ENCODE measurements at regions not wholly inside any gene's neighbourhood (a gene's known extent, or its start where the extent isn't known, plus 50 kb on each side); places are given as distances from the start of the nearest gene placed in this dataset.

DNA sequence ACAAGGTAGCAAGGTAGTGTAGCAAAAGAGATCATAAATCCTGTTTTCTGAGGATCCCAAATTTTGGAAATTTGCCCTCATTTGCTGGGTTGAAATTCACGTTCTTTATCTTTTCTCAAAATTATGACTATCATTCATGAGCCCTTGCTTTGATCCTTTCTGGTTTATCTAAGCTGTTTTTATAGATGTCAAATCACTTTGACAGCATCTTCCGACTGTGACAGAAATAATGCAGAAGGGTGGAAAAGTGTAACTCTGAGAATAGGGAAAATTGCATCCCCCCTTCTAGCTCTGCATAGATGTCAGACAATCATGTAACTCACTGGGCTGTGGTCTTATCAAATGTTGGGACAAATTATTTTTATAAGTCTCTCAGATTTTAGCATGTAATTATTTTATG, 550.1 kb downstream of the OMA1 start:
- peaks cover 12% of the 10 kb centered on the region for H3K27me3 Mint-ChIP-seq (ENCODE audit: low read depth, unreplicated experiment)
- no peak for FAIRE-seq
- no peak overlapping the region for H3K27ac Mint-ChIP-seq (ENCODE audit: unreplicated experiment)
- no peak overlapping the region for H3K9ac ChIP-seq (ENCODE audit: low read length)
- H3K36me3 ChIP-seq (ENCODE audit: insufficient read depth, low read length) = no peaks in the 10 kb centered on the region
- no peak overlapping the region for H3K27ac ChIP-seq (ENCODE audit: low read depth, low read length)
- H2AFZ ChIP-seq (ENCODE audit: low read depth, low read length) = no peak overlapping the region
- no peaks in the 10 kb centered on the region for H4K20me1 ChIP-seq (ENCODE audit: insufficient read depth, low read length)
- no peaks in the 10 kb centered on the region for H3K36me3 Mint-ChIP-seq (ENCODE audit: low read depth, unreplicated experiment)
- H3K9me3 ChIP-seq (ENCODE audit: insufficient read depth, low read depth, low read length) = no peaks in the 10 kb centered on the region
- DNase-seq (ENCODE audit: low read depth) = no peak
- TF ChIP-seq EZH2 (IDR thresholded peaks at IDR 0.05; ENCODE audit: insufficient read depth, low read length) = no peak
- TF ChIP-seq, protein P1, sequence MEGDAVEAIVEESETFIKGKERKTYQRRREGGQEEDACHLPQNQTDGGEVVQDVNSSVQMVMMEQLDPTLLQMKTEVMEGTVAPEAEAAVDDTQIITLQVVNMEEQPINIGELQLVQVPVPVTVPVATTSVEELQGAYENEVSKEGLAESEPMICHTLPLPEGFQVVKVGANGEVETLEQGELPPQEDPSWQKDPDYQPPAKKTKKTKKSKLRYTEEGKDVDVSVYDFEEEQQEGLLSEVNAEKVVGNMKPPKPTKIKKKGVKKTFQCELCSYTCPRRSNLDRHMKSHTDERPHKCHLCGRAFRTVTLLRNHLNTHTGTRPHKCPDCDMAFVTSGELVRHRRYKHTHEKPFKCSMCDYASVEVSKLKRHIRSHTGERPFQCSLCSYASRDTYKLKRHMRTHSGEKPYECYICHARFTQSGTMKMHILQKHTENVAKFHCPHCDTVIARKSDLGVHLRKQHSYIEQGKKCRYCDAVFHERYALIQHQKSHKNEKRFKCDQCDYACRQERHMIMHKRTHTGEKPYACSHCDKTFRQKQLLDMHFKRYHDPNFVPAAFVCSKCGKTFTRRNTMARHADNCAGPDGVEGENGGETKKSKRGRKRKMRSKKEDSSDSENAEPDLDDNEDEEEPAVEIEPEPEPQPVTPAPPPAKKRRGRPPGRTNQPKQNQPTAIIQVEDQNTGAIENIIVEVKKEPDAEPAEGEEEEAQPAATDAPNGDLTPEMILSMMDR (IDR thresholded peaks at IDR 0.05; ENCODE audit: insufficient read depth, low read depth, low read length) = no peak
- H3K9me3 Mint-ChIP-seq (ENCODE audit: unreplicated experiment) = peaks cover 2% of the 10 kb centered on the region
- no peak overlapping the region for H3K4me2 ChIP-seq (ENCODE audit: low read length)
- H3K27me3 ChIP-seq (ENCODE audit: insufficient read depth, low read length) = no peaks in the 10 kb centered on the region
- H3K4me1 Mint-ChIP-seq (ENCODE audit: low read depth, unreplicated experiment) = no peaks in the 10 kb centered on the region
- no peaks in the 10 kb centered on the region for H3K4me1 ChIP-seq (ENCODE audit: insufficient read depth, low read length)
- no peaks in the 10 kb centered on the region for H3K79me2 ChIP-seq (ENCODE audit: insufficient read depth, low read length)
- H3K4me3 Mint-ChIP-seq (ENCODE audit: unreplicated experiment) = no peak overlapping the region
- H3K4me3 ChIP-seq (ENCODE audit: insufficient read depth, low read depth, low read length) = no peak overlapping the region

DNA sequence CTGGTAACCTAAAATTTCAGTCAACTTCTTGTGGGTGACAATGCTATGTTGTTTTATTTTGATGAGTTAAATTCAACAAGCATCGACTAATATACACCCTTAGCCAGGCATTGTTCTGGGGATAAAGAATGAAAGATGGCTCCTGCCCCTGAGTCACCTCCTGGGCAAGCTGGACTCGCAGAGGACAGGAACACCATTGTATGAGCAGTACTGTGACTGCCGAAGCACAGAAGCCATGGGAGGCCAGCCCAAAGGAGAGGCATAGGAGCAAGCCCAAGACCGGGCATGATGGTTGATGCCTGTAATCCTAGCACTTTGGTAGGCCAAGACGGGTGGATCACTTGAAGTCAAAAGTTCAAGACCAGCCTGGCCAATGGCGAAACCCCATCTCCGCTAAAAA, 555.2 kb downstream of the OMA1 start:
- no peaks in the 10 kb centered on the region for H3K79me2 ChIP-seq (ENCODE audit: insufficient read depth, low read length)
- Mint-ChIP-seq H3K27me3 (ENCODE audit: low read depth, unreplicated experiment) (no peaks in the 10 kb centered on the region), H3K36me3 (ENCODE audit: low read depth, unreplicated experiment) (no peaks in the 10 kb centered on the region), H3K4me1 (ENCODE audit: low read depth, unreplicated experiment) (no peaks in the 10 kb centered on the region), H3K9me3 (ENCODE audit: unreplicated experiment) (no peaks in the 10 kb centered on the region), H3K4me3 (ENCODE audit: unreplicated experiment) (no peak overlapping the region), H3K27ac (ENCODE audit: unreplicated experiment) (no peak overlapping the region)
- no peaks in the 10 kb centered on the region for H4K20me1 ChIP-seq (ENCODE audit: insufficient read depth, low read length)
- H3K9ac ChIP-seq (ENCODE audit: low read length) = no peak overlapping the region
- DNase-seq (ENCODE audit: low read depth) (no peak), FAIRE-seq (no peak)
- no peaks in the 10 kb centered on the region for H3K36me3 ChIP-seq (ENCODE audit: insufficient read depth, low read length)
- no peaks in the 10 kb centered on the region for H3K27me3 ChIP-seq (ENCODE audit: insufficient read depth, low read length)
- H3K9me3 ChIP-seq (ENCODE audit: insufficient read depth, low read depth, low read length) = no peaks in the 10 kb centered on the region
- TF ChIP-seq, protein P1 (IDR thresholded peaks at IDR 0.05; ENCODE audit: insufficient read depth, low read depth, low read length) = no peak
- H3K27ac ChIP-seq (ENCODE audit: low read depth, low read length) = no peak overlapping the region
- no peak overlapping the region for H3K4me2 ChIP-seq (ENCODE audit: low read length)
- H3K4me3 ChIP-seq (ENCODE audit: insufficient read depth, low read depth, low read length) = no peak overlapping the region
- H2AFZ ChIP-seq (ENCODE audit: low read depth, low read length) = no peak overlapping the region
- no peaks in the 10 kb centered on the region for H3K4me1 ChIP-seq (ENCODE audit: insufficient read depth, low read length)

DNA sequence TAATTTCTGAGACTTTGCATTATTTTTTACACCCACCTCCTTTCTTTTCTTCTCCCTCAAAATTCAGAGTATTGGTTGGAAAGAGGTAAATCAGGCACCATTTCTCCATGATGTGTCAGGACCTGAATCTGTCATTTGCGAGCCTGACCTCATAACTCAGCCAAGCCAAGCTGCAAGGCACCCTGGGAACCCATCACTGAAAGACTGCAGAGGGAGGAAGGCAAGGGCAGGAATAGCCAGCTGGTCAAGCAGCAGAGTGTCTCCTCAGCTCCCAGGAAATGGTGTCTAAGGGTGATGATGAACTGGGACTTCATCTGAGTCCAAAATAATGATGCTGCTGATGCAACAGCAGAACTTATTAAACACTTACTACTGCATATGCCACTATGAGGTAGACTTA, 556.6 kb downstream of the OMA1 start:
- Mint-ChIP-seq H3K27me3 (ENCODE audit: low read depth, unreplicated experiment) (no peaks in the 10 kb centered on the region), H3K36me3 (ENCODE audit: low read depth, unreplicated experiment) (no peaks in the 10 kb centered on the region), H3K4me1 (ENCODE audit: low read depth, unreplicated experiment) (no peaks in the 10 kb centered on the region), H3K9me3 (ENCODE audit: unreplicated experiment) (no peaks in the 10 kb centered on the region), H3K4me3 (ENCODE audit: unreplicated experiment) (no peak overlapping the region), H3K27ac (ENCODE audit: unreplicated experiment) (no peak overlapping the region)
- FAIRE-seq (no peak), DNase-seq (ENCODE audit: low read depth) (no peak)
- Histone ChIP-seq H3K9ac (ENCODE audit: low read length) (no peak overlapping the region), H3K79me2 (ENCODE audit: insufficient read depth, low read length) (no peaks in the 10 kb centered on the region), H3K9me3 (ENCODE audit: insufficient read depth, low read depth, low read length) (no peaks in the 10 kb centered on the region), H3K27ac (ENCODE audit: low read depth, low read length) (no peak overlapping the region), H2AFZ (ENCODE audit: low read depth, low read length) (no peak overlapping the region), H4K20me1 (ENCODE audit: insufficient read depth, low read length) (no peaks in the 10 kb centered on the region), H3K4me3 (ENCODE audit: insufficient read depth, low read depth, low read length) (no peak overlapping the region), H3K36me3 (ENCODE audit: insufficient read depth, low read length) (no peaks in the 10 kb centered on the region), H3K27me3 (ENCODE audit: insufficient read depth, low read length) (no peaks in the 10 kb centered on the region), H3K4me1 (ENCODE audit: insufficient read depth, low read length) (no peaks in the 10 kb centered on the region), H3K4me2 (ENCODE audit: low read length) (no peak overlapping the region)
- TF ChIP-seq EZH2 (IDR thresholded peaks at IDR 0.05; ENCODE audit: insufficient read depth, low read length) = no peak
- TF ChIP-seq, protein P1 (IDR thresholded peaks at IDR 0.05; ENCODE audit: insufficient read depth, low read depth, low read length) = no peak

All from astrocyte (in vitro differentiated cells and primary cell).